ENCODE measurements at regions not wholly inside any gene's neighbourhood (a gene's known extent, or its start where the extent isn't known, plus 50 kb on each side); places are given as distances from the start of the nearest gene placed in this dataset.

- no peak overlapping the region for H3K9ac ChIP-seq (ENCODE audit: low read length in 3 of 3)
- no peak for TF ChIP-seq CTCF (IDR thresholded peaks at IDR 0.05; ENCODE audit: borderline replicate concordance, extremely low read depth, insufficient read depth)
- no peak for FAIRE-seq
- H3K4me3 ChIP-seq (ENCODE audit: low read length in 3 of 3): no peak overlapping the region
- H3K27ac ChIP-seq (ENCODE audit: low read depth in 2 of 2, low read length in 2 of 2): no peak overlapping the region
- no peaks in the 10 kb centered on the region for H3K9me3 ChIP-seq (ENCODE audit: control insufficient read depth in 2 of 3, insufficient read depth in 1 of 3, low read length in 3 of 3)
- intact Hi-C loops (cut with DNase I): no loop called here
- DNase-seq: no peak
- no peaks in the 10 kb centered on the region for H3K27me3 ChIP-seq (ENCODE audit: control insufficient read depth, insufficient read depth, low read length)
- H3K4me1 ChIP-seq (ENCODE audit: control insufficient read depth in 2 of 3, insufficient read depth in 2 of 3, low read depth in 1 of 3, low read length in 3 of 3): no peaks in the 10 kb centered on the region
- no peaks in the 10 kb centered on the region for H3K36me3 ChIP-seq (ENCODE audit: control insufficient read depth in 2 of 3, insufficient read depth in 3 of 3, low read length in 3 of 3)
These were observed 225.6 kb downstream of the DUSP6 start for GRCh38 chr12:89126712-89127111.

GRCh38 chr12:89122852-89123251, 229.4 kb downstream of the DUSP6 start:
- no peak overlapping the region for H3K4me3 ChIP-seq (ENCODE audit: low read length in 3 of 3)
- intact Hi-C loops (cut with DNase I): no loop called here
- DNase-seq (no peak), FAIRE-seq (no peak)
- H3K27ac ChIP-seq (ENCODE audit: low read depth in 2 of 2, low read length in 2 of 2): no peak overlapping the region
- no peaks in the 10 kb centered on the region for H3K36me3 ChIP-seq (ENCODE audit: control insufficient read depth in 2 of 3, insufficient read depth in 3 of 3, low read length in 3 of 3)
- no peaks in the 10 kb centered on the region for H3K27me3 ChIP-seq (ENCODE audit: control insufficient read depth, insufficient read depth, low read length)
- TF ChIP-seq CTCF (IDR thresholded peaks at IDR 0.05; ENCODE audit: borderline replicate concordance, extremely low read depth, insufficient read depth): no peak
- no peak overlapping the region for H3K9ac ChIP-seq (ENCODE audit: low read length in 3 of 3)
- no peaks in the 10 kb centered on the region for H3K4me1 ChIP-seq (ENCODE audit: control insufficient read depth in 2 of 3, insufficient read depth in 2 of 3, low read depth in 1 of 3, low read length in 3 of 3)
- no peaks in the 10 kb centered on the region for H3K9me3 ChIP-seq (ENCODE audit: control insufficient read depth in 2 of 3, insufficient read depth in 1 of 3, low read length in 3 of 3)

GRCh38 chr12:89117448-89118034, 234.8 kb downstream of the DUSP6 start:
- Histone ChIP-seq H3K9me3 (ENCODE audit: control insufficient read depth in 2 of 3, insufficient read depth in 1 of 3, low read length in 3 of 3) (no peaks in the 10 kb centered on the region), H3K4me3 (ENCODE audit: low read length in 3 of 3) (no peak overlapping the region), H3K27me3 (ENCODE audit: control insufficient read depth, insufficient read depth, low read length) (no peaks in the 10 kb centered on the region), H3K27ac (ENCODE audit: low read depth in 2 of 2, low read length in 2 of 2) (peak overlapping the region; percentile 55 to 67), H3K9ac (ENCODE audit: low read length in 3 of 3) (no peak overlapping the region), H3K4me1 (ENCODE audit: control insufficient read depth in 2 of 3, insufficient read depth in 2 of 3, low read depth in 1 of 3, low read length in 3 of 3) (peaks cover 0 to 7% (median 6%) of the 10 kb centered on the region in 3 donors), H3K36me3 (ENCODE audit: control insufficient read depth in 2 of 3, insufficient read depth in 3 of 3, low read length in 3 of 3) (no peaks in the 10 kb centered on the region)
- intact Hi-C loops (cut with DNase I): no loop called here
- DNase-seq: peak in 4 of 5 donors; percentile 12 to 68 (median 31)
- FAIRE-seq: peak; percentile 11
- TF ChIP-seq CTCF (IDR thresholded peaks at IDR 0.05; ENCODE audit: borderline replicate concordance, extremely low read depth, insufficient read depth): no peak

GRCh38 chr12:89111964-89112363, 240.3 kb downstream of the DUSP6 start:
- FAIRE-seq: no peak
- Histone ChIP-seq H3K9me3 (ENCODE audit: control insufficient read depth in 2 of 3, insufficient read depth in 1 of 3, low read length in 3 of 3) (no peaks in the 10 kb centered on the region), H3K4me1 (ENCODE audit: control insufficient read depth in 2 of 3, insufficient read depth in 2 of 3, low read depth in 1 of 3, low read length in 3 of 3) (peaks cover 0 to 6% (median 0%) of the 10 kb centered on the region in 3 donors), H3K4me3 (ENCODE audit: low read length in 3 of 3) (no peak overlapping the region), H3K27ac (ENCODE audit: low read depth in 2 of 2, low read length in 2 of 2) (no peak overlapping the region), H3K27me3 (ENCODE audit: control insufficient read depth, insufficient read depth, low read length) (no peaks in the 10 kb centered on the region), H3K36me3 (ENCODE audit: control insufficient read depth in 2 of 3, insufficient read depth in 3 of 3, low read length in 3 of 3) (no peaks in the 10 kb centered on the region), H3K9ac (ENCODE audit: low read length in 3 of 3) (no peak overlapping the region)
- intact Hi-C loops (cut with DNase I): no loop called here
- no peak for TF ChIP-seq CTCF (IDR thresholded peaks at IDR 0.05; ENCODE audit: borderline replicate concordance, extremely low read depth, insufficient read depth)
- no peak for DNase-seq

All from kidney (tissue), 13 donors.